ENCODE measurements at regions not wholly inside any gene's neighbourhood (a gene's known extent, or its start where the extent isn't known, plus 50 kb on each side); places are given as distances from the start of the nearest gene placed in this dataset.
A peak's percentile ranks its signal among the peaks of the same experiment; 100 is the strongest.

DNA sequence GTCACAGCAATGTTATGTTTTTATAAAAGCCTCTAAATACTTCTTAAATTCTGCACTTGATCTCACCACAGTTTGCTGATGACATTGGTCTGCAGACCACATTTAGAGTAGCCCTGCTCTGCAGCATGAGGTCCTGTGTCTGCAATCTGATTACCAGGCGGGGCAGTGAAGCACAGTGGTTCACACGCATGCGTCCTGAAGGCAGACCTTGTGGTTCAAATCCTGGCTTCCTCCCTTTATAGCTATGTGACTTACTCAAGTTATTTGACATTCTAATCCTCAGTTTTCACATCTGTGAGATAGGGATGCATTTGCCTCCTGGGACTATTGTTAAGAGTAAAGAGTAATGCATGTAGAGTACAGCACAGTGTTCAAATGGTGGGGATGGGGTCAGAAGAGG lies 50.3 kb downstream of the BMAL2 start:
- DNase-seq (ENCODE audit: low read depth, low spot score), result no peak

GRCh38 chr12:27383429-27384260 lies 51.0 kb downstream of the BMAL2 start:
- DNase-seq (ENCODE audit: low read depth, low spot score), result peak; percentile 20

- DNase-seq (ENCODE audit: low read depth, low spot score), result no peak
These were observed 51.6 kb downstream of the BMAL2 start for GRCh38 chr12:27384261-27384590.

- DNase-seq (ENCODE audit: low read depth, low spot score), result no peak
These were observed 53.3 kb downstream of the BMAL2 start for GRCh38 chr12:27385766-27386564.

DNA sequence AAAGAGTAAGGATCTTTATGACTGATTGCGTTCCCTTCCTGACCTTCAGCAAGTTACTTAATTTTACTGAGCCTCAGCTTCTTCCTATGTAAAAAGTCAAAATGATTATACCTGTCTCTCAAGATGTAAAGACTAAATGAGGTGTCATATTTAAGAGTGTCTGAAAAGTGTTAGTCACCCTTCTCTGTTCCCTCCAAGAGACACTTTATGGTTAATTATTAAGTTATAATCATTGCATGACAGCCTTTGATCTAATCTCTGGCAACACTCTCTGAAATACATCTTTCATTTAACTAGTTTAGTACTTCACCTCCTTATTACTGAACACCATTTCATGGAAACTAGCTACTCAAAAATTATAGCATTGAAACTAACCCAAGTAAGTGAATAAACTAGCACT lies 54.8 kb downstream of the BMAL2 start:
- no peak for DNase-seq (ENCODE audit: low read depth, low spot score)

GRCh38 chr12:27388650-27389049 lies 56.0 kb downstream of the BMAL2 start:
- DNase-seq (ENCODE audit: low read depth, low spot score), result no peak

DNA sequence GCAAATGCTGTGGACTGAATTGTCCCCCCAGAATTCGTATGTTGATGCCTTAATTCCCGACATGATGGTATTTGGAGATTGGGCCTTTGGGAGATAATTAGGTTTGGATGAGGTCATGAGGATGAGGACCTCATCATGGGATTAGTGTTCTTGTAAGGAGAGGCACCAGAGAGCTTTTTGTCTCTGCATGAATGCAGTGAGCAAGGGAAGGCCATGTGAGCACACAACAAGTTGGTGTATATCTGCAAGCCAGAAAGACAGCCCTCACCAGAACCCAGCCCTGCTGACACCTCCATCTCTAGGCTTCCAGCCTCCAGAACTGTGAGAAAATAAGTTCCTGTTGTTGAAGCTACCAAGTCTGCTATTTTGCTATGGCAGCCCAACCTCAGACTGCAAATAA lies 51.9 kb upstream of the SMCO2 start:
- DNase-seq (ENCODE audit: low read depth, low spot score), result no peak

DNA sequence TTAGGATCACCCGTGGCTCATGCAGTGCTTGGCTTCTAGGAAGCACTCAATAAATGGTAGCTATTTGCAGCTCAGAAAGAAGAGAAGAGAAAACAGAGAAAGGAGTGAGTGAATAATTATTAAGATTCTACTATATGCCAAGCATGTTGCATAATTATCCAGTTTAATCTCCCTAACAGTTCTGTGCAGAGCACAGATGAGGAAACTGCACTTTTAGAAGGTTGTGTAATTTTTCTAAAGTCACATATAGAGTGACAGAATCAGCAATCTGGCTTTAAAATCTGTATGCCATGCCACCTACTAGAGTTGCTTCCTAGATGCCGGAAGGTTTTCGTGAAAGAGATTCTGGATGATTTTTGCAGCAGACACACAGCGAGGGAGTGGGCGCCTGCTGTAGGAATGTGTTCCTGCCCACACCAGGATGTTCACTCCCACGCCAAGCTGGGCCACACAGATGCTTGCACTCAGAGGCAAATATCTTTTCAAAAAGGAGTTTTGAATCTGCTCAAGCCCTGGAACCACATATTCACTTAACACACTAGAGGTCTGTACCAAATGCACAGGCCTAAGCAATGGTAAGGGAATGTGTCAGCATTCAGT lies 50.2 kb upstream of the SMCO2 start:
- no peak for DNase-seq (ENCODE audit: low read depth, low spot score)
